LNCaP clone FGC (cell line): ENCODE measurements at regions not wholly inside any gene's neighbourhood (a gene's known extent, or its start where the extent isn't known, plus 50 kb on each side); places are given as distances from the start of the nearest gene placed in this dataset.

Experiments
- DNase-seq: peaks from one replicate; pipeline ENCODE4 v3.0.0-alpha.2; 2011; ENCODE audit warnings: low read depth
- H3K4me3 ChIP-seq: 2 replicates; pipeline ENCODE4 v1.5.1; 2011; ENCODE audit warnings: mild to moderate bottlenecking, low read depth, low read length, control low read depth
- TF ChIP-seq, protein P1 (sequence below): IDR thresholded peaks from 2 replicates; pipeline ENCODE4 v1.5.1; 2012; ENCODE audit warnings: mild to moderate bottlenecking; ENCODE audit not compliant: control insufficient read depth, insufficient read depth; ENCODE audit errors: extremely low read depth

DNA sequence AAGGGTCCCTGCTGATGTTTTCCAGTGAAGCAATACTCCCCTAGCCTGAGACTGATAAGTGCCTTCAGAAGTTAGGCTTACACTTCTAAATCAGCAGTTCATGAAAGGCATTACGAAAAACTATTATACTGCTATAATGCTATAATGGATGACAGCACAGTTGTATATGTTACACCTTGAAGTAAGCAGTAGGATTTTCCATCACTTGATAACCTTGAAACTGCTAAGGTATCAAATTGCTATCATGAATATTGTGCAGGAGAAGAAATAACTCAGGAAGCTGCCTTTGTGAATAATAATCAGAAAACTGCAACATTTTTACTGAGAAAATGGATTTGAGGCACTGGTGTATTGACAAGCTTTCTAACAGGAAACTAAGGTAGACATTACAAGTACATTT is 142.3 kb downstream of the HNMT start:
- DNase-seq = no peak
- TF ChIP-seq, protein P1, sequence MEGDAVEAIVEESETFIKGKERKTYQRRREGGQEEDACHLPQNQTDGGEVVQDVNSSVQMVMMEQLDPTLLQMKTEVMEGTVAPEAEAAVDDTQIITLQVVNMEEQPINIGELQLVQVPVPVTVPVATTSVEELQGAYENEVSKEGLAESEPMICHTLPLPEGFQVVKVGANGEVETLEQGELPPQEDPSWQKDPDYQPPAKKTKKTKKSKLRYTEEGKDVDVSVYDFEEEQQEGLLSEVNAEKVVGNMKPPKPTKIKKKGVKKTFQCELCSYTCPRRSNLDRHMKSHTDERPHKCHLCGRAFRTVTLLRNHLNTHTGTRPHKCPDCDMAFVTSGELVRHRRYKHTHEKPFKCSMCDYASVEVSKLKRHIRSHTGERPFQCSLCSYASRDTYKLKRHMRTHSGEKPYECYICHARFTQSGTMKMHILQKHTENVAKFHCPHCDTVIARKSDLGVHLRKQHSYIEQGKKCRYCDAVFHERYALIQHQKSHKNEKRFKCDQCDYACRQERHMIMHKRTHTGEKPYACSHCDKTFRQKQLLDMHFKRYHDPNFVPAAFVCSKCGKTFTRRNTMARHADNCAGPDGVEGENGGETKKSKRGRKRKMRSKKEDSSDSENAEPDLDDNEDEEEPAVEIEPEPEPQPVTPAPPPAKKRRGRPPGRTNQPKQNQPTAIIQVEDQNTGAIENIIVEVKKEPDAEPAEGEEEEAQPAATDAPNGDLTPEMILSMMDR = no peak
- no peak overlapping the region for H3K4me3 ChIP-seq

DNA sequence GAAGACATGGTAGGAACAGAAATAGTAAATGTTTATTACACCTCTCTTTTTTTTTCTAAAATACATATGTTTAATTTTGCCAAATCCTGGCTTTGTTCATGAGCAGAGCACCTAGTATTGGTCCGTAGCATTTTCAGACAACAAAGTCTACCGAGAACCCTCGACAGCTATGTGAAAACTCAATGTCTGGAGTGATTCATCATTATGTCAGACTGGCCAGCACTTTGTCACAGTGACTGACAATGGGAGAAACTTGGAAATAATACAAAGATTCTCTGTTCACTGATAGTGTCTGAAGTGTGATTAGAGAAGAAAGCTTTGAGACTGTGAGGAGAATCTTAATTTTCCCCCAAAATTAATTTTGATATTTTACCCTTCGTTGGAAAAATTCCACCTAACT is 143.0 kb downstream of the HNMT start:
- DNase-seq = no peak
- no peak overlapping the region for H3K4me3 ChIP-seq
- TF ChIP-seq, protein P1 = no peak

DNA sequence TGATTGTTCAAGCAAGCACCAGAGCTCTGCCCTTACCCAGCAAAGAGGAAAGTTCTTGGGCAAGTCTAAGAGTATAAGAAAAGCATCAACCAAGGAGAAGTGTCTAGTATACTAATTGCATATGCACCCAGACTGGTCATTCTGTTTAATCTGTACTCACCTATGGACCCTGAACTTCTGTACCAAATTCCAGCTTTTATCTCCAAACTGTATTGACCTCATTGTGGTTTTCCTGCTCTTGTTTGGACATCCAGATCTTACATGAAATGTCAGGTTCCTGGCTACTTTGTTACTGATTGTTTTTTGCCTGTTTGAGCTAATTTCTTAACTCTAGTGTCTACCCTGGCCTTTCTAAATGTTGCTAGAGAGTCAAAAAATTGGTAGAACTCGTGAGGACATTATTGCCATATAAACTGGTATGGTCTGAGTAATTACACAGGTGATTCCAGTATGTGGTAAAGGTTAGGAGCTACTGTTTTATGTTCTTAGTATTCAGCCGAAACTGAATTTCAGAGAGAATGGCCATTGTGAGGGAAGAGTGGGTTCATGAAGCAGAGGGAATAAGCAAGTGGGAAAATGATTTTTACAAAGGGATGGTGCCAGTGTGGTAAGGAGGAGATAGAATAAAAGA is 146.3 kb downstream of the HNMT start:
- TF ChIP-seq, protein P1 = no peak
- no peak for DNase-seq
- no peak overlapping the region for H3K4me3 ChIP-seq

DNA sequence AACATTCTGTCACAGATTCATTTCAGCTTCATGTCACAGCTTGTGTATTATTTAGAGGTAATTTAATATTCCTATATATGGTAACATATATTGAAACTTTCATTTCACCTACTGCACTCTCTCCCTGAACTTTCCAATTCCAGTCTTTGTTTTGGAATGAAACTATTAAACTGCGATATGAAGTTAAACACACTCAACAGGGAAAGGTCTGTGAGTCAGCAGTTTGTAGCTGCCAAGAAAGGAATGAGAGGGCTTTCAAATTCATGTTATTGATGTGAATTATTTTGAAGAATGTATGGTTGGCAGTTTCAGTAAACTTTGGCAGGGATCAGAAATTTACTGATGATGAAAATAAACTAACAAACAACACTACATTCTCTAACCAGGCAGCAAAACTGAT is 148.3 kb downstream of the HNMT start:
- TF ChIP-seq, protein P1 = no peak
- DNase-seq = no peak
- no peak overlapping the region for H3K4me3 ChIP-seq

DNA sequence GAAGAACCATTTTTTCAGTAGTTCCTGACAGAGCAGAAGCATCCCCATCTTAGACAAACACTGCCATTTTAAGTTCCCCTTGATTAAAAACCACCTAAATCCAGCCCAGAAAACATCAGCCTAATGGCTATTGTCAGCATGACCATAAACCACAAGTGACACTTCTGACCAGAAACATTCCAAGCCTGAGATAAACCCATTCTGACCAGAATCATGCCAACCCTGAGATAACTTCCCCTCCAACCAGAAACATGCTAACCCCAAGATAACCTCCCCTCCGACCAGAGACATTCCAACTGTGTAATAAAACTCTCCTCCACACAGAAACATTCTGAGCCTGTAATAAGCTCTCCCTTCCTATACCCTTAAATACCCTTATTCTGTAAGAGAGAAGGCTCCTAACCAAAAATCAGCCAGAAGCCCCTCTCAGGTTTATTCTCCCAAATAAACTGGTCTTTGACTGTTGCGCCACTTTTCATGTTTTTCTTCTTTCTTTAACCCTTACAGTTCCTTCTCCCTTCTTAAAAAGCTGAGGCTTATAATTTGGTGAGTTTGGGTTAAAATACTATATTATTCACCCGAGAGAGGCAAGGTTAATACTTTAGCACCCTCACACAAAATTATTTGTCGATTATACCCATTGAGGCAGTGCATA is 149.7 kb downstream of the HNMT start:
- H3K4me3 ChIP-seq = no peak overlapping the region
- TF ChIP-seq, protein P1 = no peak
- DNase-seq = no peak

DNA sequence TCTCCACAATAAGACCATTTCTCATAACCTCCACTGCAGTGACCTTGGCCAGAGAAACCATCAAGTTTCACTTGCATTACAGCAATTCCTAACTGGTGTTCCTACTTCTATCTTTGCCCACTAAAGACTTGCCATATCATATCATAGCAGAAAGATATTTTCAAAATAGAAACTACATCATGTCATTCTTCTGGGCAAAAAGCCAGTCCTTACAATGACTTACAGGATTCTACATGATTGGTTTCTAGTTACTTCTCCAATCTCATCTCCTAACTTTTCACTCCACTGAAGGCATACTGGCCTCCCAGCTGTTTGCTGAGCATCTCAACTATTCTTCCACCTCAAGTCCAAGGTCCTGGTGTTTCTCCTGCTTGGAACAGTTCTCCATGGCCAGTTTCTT is 151.4 kb downstream of the HNMT start:
- TF ChIP-seq, protein P1 = no peak
- no peak overlapping the region for H3K4me3 ChIP-seq
- DNase-seq = no peak

DNA sequence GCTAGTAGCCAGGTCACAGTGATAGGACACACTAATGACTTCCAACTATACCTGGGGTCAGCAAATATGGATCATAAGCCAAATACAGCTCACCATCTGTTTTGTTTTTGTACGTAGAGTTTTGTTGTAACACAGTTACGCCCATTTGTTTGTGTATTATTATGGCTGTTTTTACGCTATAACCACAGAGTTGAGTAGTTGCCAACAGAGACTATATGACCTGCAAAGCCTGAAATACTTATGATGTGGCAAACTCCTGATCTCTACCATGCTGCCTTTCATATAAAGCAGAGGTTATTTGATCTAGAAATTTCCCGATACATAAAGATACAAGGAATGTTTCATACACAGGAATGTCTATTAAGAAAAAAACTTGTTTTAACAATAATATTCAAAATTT is 152.2 kb downstream of the HNMT start:
- DNase-seq = no peak
- H3K4me3 ChIP-seq = no peak overlapping the region
- TF ChIP-seq, protein P1 = no peak
